Thymus (tissue), 11 donors: ENCODE measurements at regions not wholly inside any gene's neighbourhood (a gene's known extent, or its start where the extent isn't known, plus 50 kb on each side); places are given as distances from the start of the nearest gene placed in this dataset.

Source experiments
- DNase-seq, 9 donors: peaks; one replicate each; pipeline ENCODE4 v3.0.0-alpha.2; 2013; ENCODE audit warnings: low spot score in 9 of 9, low read depth in 6 of 9, missing footprints in 1 of 9
- H3K27ac ChIP-seq, 2 donors: one replicate each; pipeline ENCODE4 v1.5.1; 2013; ENCODE audit warnings: control low read depth in 1 of 2, low read depth in 1 of 2, low read length in 1 of 2, mild to moderate bottlenecking in 1 of 2, moderate library complexity in 1 of 2
- H3K27me3 ChIP-seq, 2 donors: one replicate each; pipeline ENCODE4 v1.5.1; 2013; ENCODE audit warnings: low read length in 1 of 2; ENCODE audit not compliant: control insufficient read depth in 2 of 2, insufficient read depth in 1 of 2
- H3K36me3 ChIP-seq, 2 donors: one replicate each; pipeline ENCODE4 v1.5.1; 2013; ENCODE audit warnings: low read length in 1 of 2, mild to moderate bottlenecking in 1 of 2, moderate library complexity in 1 of 2; ENCODE audit not compliant: control insufficient read depth in 2 of 2, insufficient read depth in 2 of 2
- H3K4me1 ChIP-seq, 2 donors: one replicate each; pipeline ENCODE4 v1.5.1; 2013; ENCODE audit warnings: low read length in 2 of 2; ENCODE audit not compliant: control insufficient read depth in 2 of 2, insufficient read depth in 2 of 2
- H3K4me3 ChIP-seq, 2 donors: one replicate each; pipeline ENCODE4 v1.5.1; 2013; ENCODE audit warnings: low read length in 2 of 2, control low read depth in 1 of 2, mild to moderate bottlenecking in 1 of 2
- H3K9me3 ChIP-seq, 2 donors: one replicate each; pipeline ENCODE4 v1.5.1; 2013; ENCODE audit warnings: low read length in 1 of 2, mild to moderate bottlenecking in 1 of 2; ENCODE audit not compliant: control insufficient read depth in 2 of 2, insufficient read depth in 1 of 2
- WGBS: extraction: QIAGEN DNeasy Blood & Tissue Kit; methylation state at CpG from one replicate; pipeline ENCODE4 v1.1.7; 2013; 5-methylcytosine and 5-hydroxymethylcytosine counted together
- donor health status: healthy.

- WGBS, result 90% methylated on average over 2 of the region's 2 CpGs
- H3K4me3 ChIP-seq, result no peak overlapping the region
- H3K27ac ChIP-seq, result no peak overlapping the region
- H3K4me1 ChIP-seq, result no peaks in the 10 kb centered on the region
- no peaks in the 10 kb centered on the region for H3K9me3 ChIP-seq
- H3K27me3 ChIP-seq, result no peaks in the 10 kb centered on the region
- H3K36me3 ChIP-seq, result no peaks in the 10 kb centered on the region
- no peak for DNase-seq
These were observed 405.4 kb upstream of the FAT3 start for GRCh38 chr11:91819195-91819594.

DNA sequence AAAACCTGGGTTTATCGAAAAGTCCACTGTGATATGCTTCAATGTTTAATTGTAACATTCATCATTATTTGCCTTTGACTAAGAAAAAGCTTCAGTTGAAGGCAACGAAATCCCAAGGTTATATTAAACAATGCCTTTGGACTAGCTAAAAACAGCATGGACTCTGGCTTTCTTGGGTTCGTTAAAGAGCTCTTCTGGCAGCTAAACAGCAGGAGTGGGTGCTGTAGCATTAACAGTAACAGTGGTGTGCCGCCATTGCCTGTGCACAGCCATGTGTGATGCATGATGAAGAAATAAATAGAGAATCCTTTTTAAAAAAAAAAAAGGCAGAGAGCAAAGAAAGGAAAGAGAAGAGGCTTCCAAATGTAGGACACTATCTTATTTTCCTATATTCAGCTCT, 406.6 kb upstream of the FAT3 start:
- no peak overlapping the region for H3K27ac ChIP-seq
- no peaks in the 10 kb centered on the region for H3K36me3 ChIP-seq
- WGBS, result 86% methylated on average over 4 of the region's 4 CpGs
- H3K4me1 ChIP-seq, result no peaks in the 10 kb centered on the region
- H3K4me3 ChIP-seq, result no peak overlapping the region
- H3K27me3 ChIP-seq, result no peaks in the 10 kb centered on the region
- no peak for DNase-seq
- H3K9me3 ChIP-seq, result no peaks in the 10 kb centered on the region

DNA sequence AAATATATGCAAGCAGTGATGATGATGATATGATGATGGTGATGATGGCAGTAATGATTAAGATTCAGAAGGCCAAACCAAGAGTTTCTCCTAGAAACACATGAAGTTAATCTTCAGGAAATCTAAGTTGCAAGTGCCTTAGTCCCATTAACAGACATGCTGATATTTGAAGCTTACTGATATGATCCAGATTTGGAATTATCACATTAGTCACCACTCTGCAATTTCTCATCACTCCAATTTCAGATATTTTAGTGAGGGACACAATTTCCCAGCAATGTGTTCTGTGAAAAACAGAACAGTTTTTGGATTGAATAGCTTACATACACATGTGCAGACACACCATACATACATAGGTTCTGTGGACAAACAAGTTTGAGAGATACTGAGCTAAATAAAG, 411.4 kb upstream of the FAT3 start:
- no peak overlapping the region for H3K4me3 ChIP-seq
- H3K9me3 ChIP-seq, result no peaks in the 10 kb centered on the region
- H3K4me1 ChIP-seq, result no peaks in the 10 kb centered on the region
- no peaks in the 10 kb centered on the region for H3K36me3 ChIP-seq
- DNase-seq, result no peak
- no peak overlapping the region for H3K27ac ChIP-seq
- H3K27me3 ChIP-seq, result no peaks in the 10 kb centered on the region

DNA sequence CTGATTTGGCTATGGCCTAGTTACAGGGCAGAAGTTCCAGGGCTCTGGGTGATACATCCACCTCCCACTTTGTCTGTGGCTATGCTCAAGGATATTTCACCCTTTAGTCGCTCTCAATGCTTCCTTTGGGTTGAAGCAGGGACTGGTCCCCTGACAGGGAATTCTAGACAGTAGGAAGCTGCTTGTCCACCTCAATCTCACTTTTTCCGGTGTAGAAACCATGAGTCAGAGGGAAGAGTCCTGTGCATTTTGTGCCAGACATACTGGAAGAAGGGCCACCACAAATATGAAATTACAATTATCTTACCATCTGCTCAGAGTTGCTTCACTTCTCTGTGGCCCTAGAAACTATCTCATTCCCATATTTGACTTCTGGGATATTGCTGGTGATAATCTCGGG, 413.7 kb upstream of the FAT3 start:
- no peak overlapping the region for H3K4me3 ChIP-seq
- H3K27ac ChIP-seq, result no peak overlapping the region
- H3K4me1 ChIP-seq, result no peaks in the 10 kb centered on the region
- H3K9me3 ChIP-seq, result no peaks in the 10 kb centered on the region
- H3K27me3 ChIP-seq, result no peaks in the 10 kb centered on the region
- DNase-seq, result no peak
- no peaks in the 10 kb centered on the region for H3K36me3 ChIP-seq
- WGBS, result 92% methylated on average over 3 of the region's 3 CpGs

DNA sequence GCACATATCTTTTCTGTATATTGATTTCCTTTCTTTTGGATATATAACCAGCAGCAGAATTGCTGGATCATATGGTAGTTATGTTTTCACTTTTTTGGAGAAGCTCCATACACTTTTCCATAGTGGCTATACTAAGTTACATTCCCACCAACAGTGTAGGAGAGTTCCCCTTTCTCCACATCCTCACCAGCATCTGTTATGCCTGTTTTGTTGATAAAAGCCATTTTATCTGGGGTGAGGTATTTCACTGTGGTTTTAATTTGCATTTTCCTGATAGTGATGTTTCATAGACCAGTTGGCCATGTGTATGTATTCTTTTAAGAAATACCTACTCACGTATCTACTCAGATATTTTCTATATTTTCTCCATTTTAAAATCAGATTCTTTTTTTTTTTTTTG, 419.3 kb upstream of the FAT3 start:
- H3K4me3 ChIP-seq, result no peak overlapping the region

DNA sequence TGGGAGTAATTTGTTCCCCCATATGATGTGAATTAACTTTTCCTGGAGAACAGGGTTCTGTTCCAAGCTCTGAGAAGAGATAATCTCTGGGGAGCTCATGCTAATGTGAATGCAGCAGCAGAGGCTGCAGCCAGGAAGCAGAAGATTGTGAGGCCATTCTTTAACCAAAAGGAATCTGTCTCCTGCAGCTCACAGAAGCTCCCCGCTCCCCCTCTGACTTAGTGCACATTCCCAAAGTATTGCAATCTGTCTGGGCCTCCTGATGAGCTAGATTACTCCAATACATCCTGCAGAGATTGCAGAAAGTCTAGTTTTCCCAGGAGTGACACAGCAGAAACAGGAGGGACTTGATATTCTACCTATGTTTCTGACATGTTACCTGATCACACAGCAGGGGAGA, 420.6 kb upstream of the FAT3 start:
- H3K27ac ChIP-seq, result no peak overlapping the region
- DNase-seq, result no peak
- no peaks in the 10 kb centered on the region for H3K4me1 ChIP-seq
- H3K27me3 ChIP-seq, result no peaks in the 10 kb centered on the region
- H3K4me3 ChIP-seq, result no peak overlapping the region
- 62% methylated on average over 1 of the region's 1 CpG for WGBS
- no peaks in the 10 kb centered on the region for H3K36me3 ChIP-seq
- H3K9me3 ChIP-seq, result no peaks in the 10 kb centered on the region

More for the DNA sequence above, 419.3 kb upstream of the FAT3 start:
- Histone ChIP-seq H3K36me3 (no peaks in the 10 kb centered on the region), H3K4me1 (no peaks in the 10 kb centered on the region), H3K27me3 (no peaks in the 10 kb centered on the region), H3K9me3 (no peaks in the 10 kb centered on the region), H3K27ac (no peak overlapping the region)
- 93% methylated on average over 1 of the region's 1 CpG for WGBS
- DNase-seq, result no peak

- 67% methylated on average over 6 of the region's 6 CpGs for WGBS
- no peaks in the 10 kb centered on the region for H3K36me3 ChIP-seq
- H3K27me3 ChIP-seq, result no peaks in the 10 kb centered on the region
- no peak for DNase-seq
- H3K4me1 ChIP-seq, result no peaks in the 10 kb centered on the region
- no peak overlapping the region for H3K4me3 ChIP-seq
- no peaks in the 10 kb centered on the region for H3K9me3 ChIP-seq
- H3K27ac ChIP-seq, result no peak overlapping the region
These were observed 422.1 kb upstream of the FAT3 start for GRCh38 chr11:91802475-91802874.

GRCh38 chr11:91800208-91800914, 424.3 kb upstream of the FAT3 start:
- WGBS, result 95% methylated on average over 9 of the region's 9 CpGs
- no peaks in the 10 kb centered on the region for H3K27me3 ChIP-seq
- H3K36me3 ChIP-seq, result no peaks in the 10 kb centered on the region
- H3K4me1 ChIP-seq, result no peaks in the 10 kb centered on the region
- no peaks in the 10 kb centered on the region for H3K9me3 ChIP-seq
- H3K4me3 ChIP-seq, result no peak overlapping the region
- no peak overlapping the region for H3K27ac ChIP-seq
- DNase-seq, result no peak

DNA sequence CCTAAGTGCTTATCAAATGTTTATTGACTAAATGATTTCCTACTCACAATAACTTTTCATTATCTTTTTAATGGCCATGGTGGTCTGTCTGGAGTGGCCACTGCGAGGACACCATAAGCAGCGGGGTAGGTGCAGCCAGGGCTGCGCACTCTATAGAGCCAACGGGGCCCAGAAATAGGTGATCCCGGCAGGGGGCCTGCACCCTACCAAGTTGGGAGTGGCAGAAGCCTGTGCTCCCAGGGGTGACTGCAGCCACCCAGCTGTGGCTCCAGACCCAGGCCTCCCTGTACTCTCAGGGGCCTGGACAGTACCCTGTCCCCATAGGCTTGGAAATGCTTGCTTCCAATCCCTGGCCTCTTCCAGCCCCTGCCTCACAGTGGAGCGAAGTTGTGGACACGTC, 426.4 kb upstream of the FAT3 start:
- 88% methylated on average over 7 of the region's 7 CpGs for WGBS
- H3K36me3 ChIP-seq, result no peaks in the 10 kb centered on the region
- DNase-seq, result no peak
- no peak overlapping the region for H3K27ac ChIP-seq
- H3K9me3 ChIP-seq, result no peaks in the 10 kb centered on the region
- H3K4me1 ChIP-seq, result no peaks in the 10 kb centered on the region
- H3K27me3 ChIP-seq, result no peaks in the 10 kb centered on the region
- no peak overlapping the region for H3K4me3 ChIP-seq

GRCh38 chr11:91796999-91797398, 427.6 kb upstream of the FAT3 start:
- H3K4me1 ChIP-seq, result no peaks in the 10 kb centered on the region
- no peak for DNase-seq

More at GRCh38 chr11:91796999-91797398, 427.6 kb upstream of the FAT3 start:
- Histone ChIP-seq H3K4me3 (no peak overlapping the region), H3K27me3 (no peaks in the 10 kb centered on the region), H3K36me3 (no peaks in the 10 kb centered on the region), H3K27ac (no peak overlapping the region), H3K9me3 (no peaks in the 10 kb centered on the region)
